Mesothelial cell of epicardium (in vitro differentiated cells): ENCODE measurements at regions not wholly inside any gene's neighbourhood (a gene's known extent, or its start where the extent isn't known, plus 50 kb on each side); places are given as distances from the start of the nearest gene placed in this dataset.

ENCODE experiments used
- DNase-seq, 2 experiments: peaks; one replicate each; pipeline ENCODE4 v3.0.0; 2021; ENCODE audit warnings: low spot score in 2 of 2; ENCODE audit not compliant: unreplicated experiment in 2 of 2
- H3K27ac Mint-ChIP-seq: 2 replicates; pipeline ENCODE4 v1.8.0; 2021; ENCODE audit warnings: mixed read lengths
- H3K27me3 Mint-ChIP-seq: 2 replicates; pipeline ENCODE4 v1.8.0; 2021; ENCODE audit warnings: low read depth, mixed read lengths
- H3K36me3 Mint-ChIP-seq: 2 replicates; pipeline ENCODE4 v1.8.0; 2021; ENCODE audit warnings: mixed read lengths
- H3K4me1 Mint-ChIP-seq: 2 replicates; pipeline ENCODE4 v1.8.0; 2021; ENCODE audit warnings: mixed read lengths
- H3K4me3 Mint-ChIP-seq: 2 replicates; pipeline ENCODE4 v1.8.0; 2021; ENCODE audit warnings: mild to moderate bottlenecking, moderate library complexity, mixed read lengths
- H3K9me3 Mint-ChIP-seq: 2 replicates; pipeline ENCODE4 v1.8.0; 2021; ENCODE audit warnings: mixed read lengths
- TF ChIP-seq, protein P1 (sequence below): fragments of 200-600 bp; sonication (generic); IDR thresholded peaks from one replicate; pipeline ENCODE4 v1.5.0; 2021; ENCODE audit warnings: antibody characterized with exemption; ENCODE audit not compliant: unreplicated experiment

GRCh38 chr3:190984502-190985244, 122.2 kb upstream of the GMNC start:
- Mint-ChIP-seq H3K36me3 (peaks cover 10% of the 10 kb centered on the region), H3K27me3 (no peaks in the 10 kb centered on the region), H3K9me3 (peaks cover 30% of the 10 kb centered on the region), H3K27ac (no peak overlapping the region), H3K4me1 (no peaks in the 10 kb centered on the region), H3K4me3 (no peak overlapping the region)
- DNase-seq: no peak
- TF ChIP-seq, protein P1, sequence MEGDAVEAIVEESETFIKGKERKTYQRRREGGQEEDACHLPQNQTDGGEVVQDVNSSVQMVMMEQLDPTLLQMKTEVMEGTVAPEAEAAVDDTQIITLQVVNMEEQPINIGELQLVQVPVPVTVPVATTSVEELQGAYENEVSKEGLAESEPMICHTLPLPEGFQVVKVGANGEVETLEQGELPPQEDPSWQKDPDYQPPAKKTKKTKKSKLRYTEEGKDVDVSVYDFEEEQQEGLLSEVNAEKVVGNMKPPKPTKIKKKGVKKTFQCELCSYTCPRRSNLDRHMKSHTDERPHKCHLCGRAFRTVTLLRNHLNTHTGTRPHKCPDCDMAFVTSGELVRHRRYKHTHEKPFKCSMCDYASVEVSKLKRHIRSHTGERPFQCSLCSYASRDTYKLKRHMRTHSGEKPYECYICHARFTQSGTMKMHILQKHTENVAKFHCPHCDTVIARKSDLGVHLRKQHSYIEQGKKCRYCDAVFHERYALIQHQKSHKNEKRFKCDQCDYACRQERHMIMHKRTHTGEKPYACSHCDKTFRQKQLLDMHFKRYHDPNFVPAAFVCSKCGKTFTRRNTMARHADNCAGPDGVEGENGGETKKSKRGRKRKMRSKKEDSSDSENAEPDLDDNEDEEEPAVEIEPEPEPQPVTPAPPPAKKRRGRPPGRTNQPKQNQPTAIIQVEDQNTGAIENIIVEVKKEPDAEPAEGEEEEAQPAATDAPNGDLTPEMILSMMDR: no peak

GRCh38 chr3:190983875-190984274, 121.4 kb upstream of the GMNC start:
- Mint-ChIP-seq H3K9me3 (peaks cover 27% of the 10 kb centered on the region), H3K4me3 (no peak overlapping the region), H3K27ac (no peak overlapping the region), H3K4me1 (no peaks in the 10 kb centered on the region), H3K36me3 (peaks cover 10% of the 10 kb centered on the region), H3K27me3 (no peaks in the 10 kb centered on the region)
- no peak for DNase-seq
- TF ChIP-seq, protein P1: no peak

DNA sequence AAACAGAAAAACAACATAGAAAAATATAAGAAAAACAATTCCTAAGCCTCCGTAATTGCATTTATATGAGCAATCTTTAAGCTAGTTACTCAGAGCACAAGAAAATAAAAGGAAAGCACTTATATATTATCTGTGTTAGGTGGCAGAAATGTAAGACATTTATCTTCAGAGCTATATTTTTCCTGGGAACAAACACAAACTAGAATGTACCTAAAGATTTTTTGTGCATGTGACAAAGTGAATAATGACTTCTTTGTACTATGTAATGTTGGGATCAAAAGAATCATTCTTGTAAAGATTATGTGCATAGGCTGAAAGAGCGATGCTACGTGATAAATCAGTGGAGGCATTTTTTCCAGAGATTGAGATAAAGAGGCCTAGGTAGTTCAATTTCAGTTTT, 111.3 kb upstream of the GMNC start:
- H3K36me3 Mint-ChIP-seq: no peaks in the 10 kb centered on the region

GRCh38 chr3:190972840-190973270, 110.4 kb upstream of the GMNC start:
- Mint-ChIP-seq H3K27me3 (no peaks in the 10 kb centered on the region), H3K4me3 (no peak overlapping the region), H3K9me3 (no peaks in the 10 kb centered on the region), H3K36me3 (no peaks in the 10 kb centered on the region), H3K27ac (peak overlapping the region; percentile 86), H3K4me1 (peaks cover 41% of the 10 kb centered on the region)
- DNase-seq: no peak
- TF ChIP-seq, protein P1: no peak

More for the DNA sequence above, 111.3 kb upstream of the GMNC start:
- TF ChIP-seq, protein P1: no peak
- no peaks in the 10 kb centered on the region for H3K9me3 Mint-ChIP-seq
- no peaks in the 10 kb centered on the region for H3K27me3 Mint-ChIP-seq
- H3K4me1 Mint-ChIP-seq: peaks cover 34% of the 10 kb centered on the region
- no peak for DNase-seq
- H3K4me3 Mint-ChIP-seq: no peak overlapping the region
- H3K27ac Mint-ChIP-seq: peak overlapping the region; percentile 68

- Mint-ChIP-seq H3K4me1 (peaks cover 41% of the 10 kb centered on the region), H3K9me3 (no peaks in the 10 kb centered on the region), H3K27ac (peak overlapping the region; percentile 84), H3K36me3 (no peaks in the 10 kb centered on the region), H3K4me3 (no peak overlapping the region), H3K27me3 (no peaks in the 10 kb centered on the region)
- DNase-seq: no peak
- TF ChIP-seq, protein P1: no peak
These were observed 109.7 kb upstream of the GMNC start for GRCh38 chr3:190972196-190972595.
